HS-27A (cell line): ENCODE measurements at regions not wholly inside any gene's neighbourhood (a gene's known extent, or its start where the extent isn't known, plus 50 kb on each side); places are given as distances from the start of the nearest gene placed in this dataset.
A peak's percentile ranks its signal among the peaks of the same experiment; 100 is the strongest.
"Not testable (repeated sequence)": the region's sequence is repeated elsewhere in the genome, so short reads cannot be mapped to it uniquely, and the experiment has no call there.

Source experiments
- DNase-seq: peaks from one replicate; pipeline ENCODE4 v3.0.0-alpha.2; 2012; ENCODE audit warnings: low read depth, missing footprints

GRCh38 chr16:48105976-48106375 is 49.8 kb downstream of the ABCC12 start:
- DNase-seq = no peak

- DNase-seq = no peak
Observed at GRCh38 chr16:48105456-48105855, 50.3 kb downstream of the ABCC12 start.

- no peak for DNase-seq
Observed at GRCh38 chr16:48103591-48103990, 52.2 kb downstream of the ABCC12 start.

- no peak for DNase-seq
Observed at GRCh38 chr16:48102083-48103008, 53.4 kb downstream of the ABCC12 start.

GRCh38 chr16:48101069-48101674 is 54.6 kb downstream of the ABCC12 start:
- no peak for DNase-seq

GRCh38 chr16:48099455-48099854 is 56.3 kb downstream of the ABCC12 start:
- no peak for DNase-seq

- DNase-seq = no peak
Observed at GRCh38 chr16:48098472-48098871, 57.3 kb downstream of the ABCC12 start.

GRCh38 chr16:48091117-48091516 is 64.7 kb downstream of the ABCC12 start:
- DNase-seq = no peak

- no peak for DNase-seq
Observed at GRCh38 chr16:48089053-48089792, 66.6 kb downstream of the ABCC12 start.

- DNase-seq = no peak
Observed at GRCh38 chr16:48087639-48088038, 68.2 kb downstream of the ABCC12 start.

GRCh38 chr16:48086422-48086821 is 69.4 kb downstream of the ABCC12 start:
- no peak for DNase-seq

- DNase-seq = no peak
Observed at GRCh38 chr16:48085729-48086128, 70.1 kb downstream of the ABCC12 start.

GRCh38 chr16:48084826-48085225 is 71.0 kb downstream of the ABCC12 start:
- no peak for DNase-seq

- DNase-seq = no peak
Observed at GRCh38 chr16:48082516-48082915, 73.3 kb downstream of the ABCC12 start.

- peak; percentile 33 for DNase-seq
Observed at GRCh38 chr16:48081656-48082055, 74.1 kb downstream of the ABCC12 start.

GRCh38 chr16:48076455-48077012 is 79.3 kb downstream of the ABCC12 start:
- no peak for DNase-seq

GRCh38 chr16:48075398-48075797 is 80.4 kb downstream of the ABCC12 start:
- DNase-seq = no peak

- no peak for DNase-seq
Observed at GRCh38 chr16:48067388-48067787, 88.4 kb downstream of the ABCC12 start.

GRCh38 chr16:48064971-48065370 is 90.8 kb downstream of the ABCC12 start:
- DNase-seq = no peak

GRCh38 chr16:48062681-48063080 is 93.1 kb downstream of the ABCC12 start:
- DNase-seq = no peak

- DNase-seq = no peak
Observed at GRCh38 chr16:48059936-48060335, 95.9 kb downstream of the ABCC12 start.

GRCh38 chr16:48059190-48059589 is 96.6 kb downstream of the ABCC12 start:
- not testable (repeated sequence) for DNase-seq
